GM19238 (cell line): ENCODE measurements at regions not wholly inside any gene's neighbourhood (a gene's known extent, or its start where the extent isn't known, plus 50 kb on each side); places are given as distances from the start of the nearest gene placed in this dataset.
"Not testable (repeated sequence)": the region's sequence is repeated elsewhere in the genome, so short reads cannot be mapped to it uniquely, and the experiment has no call there.

Experiments used
- DNase-seq: peaks from one replicate; pipeline ENCODE4 v3.0.0; 2011; ENCODE audit warnings: low spot score; ENCODE audit not compliant: insufficient read length

GRCh38 chr4:154907345-154908045 is 126.4 kb downstream of the RBM46 start:
- not testable (repeated sequence) for DNase-seq

- DNase-seq: no peak
These were observed 127.1 kb downstream of the RBM46 start for GRCh38 chr4:154908168-154908567.

- DNase-seq: no peak
These were observed 130.0 kb downstream of the RBM46 start for GRCh38 chr4:154911097-154911496.

- no peak for DNase-seq
These were observed 130.6 kb downstream of the RBM46 start for GRCh38 chr4:154911608-154912098.

GRCh38 chr4:154916068-154916467 is 135.0 kb downstream of the RBM46 start:
- no peak for DNase-seq

- DNase-seq: no peak
These were observed 146.1 kb downstream of the RBM46 start for GRCh38 chr4:154927126-154927680.

- no peak for DNase-seq
These were observed 147.7 kb downstream of the RBM46 start for GRCh38 chr4:154928640-154929257.

- no peak for DNase-seq
These were observed 155.8 kb downstream of the RBM46 start for GRCh38 chr4:154936873-154937272.

GRCh38 chr4:154939851-154940250 is 158.8 kb downstream of the RBM46 start:
- DNase-seq: no peak

GRCh38 chr4:154942176-154942575 is 161.1 kb downstream of the RBM46 start:
- DNase-seq: no peak

GRCh38 chr4:154944996-154945395 is 163.9 kb downstream of the RBM46 start:
- no peak for DNase-seq

- no peak for DNase-seq
These were observed 165.0 kb downstream of the RBM46 start for GRCh38 chr4:154946113-154946512.

- DNase-seq: no peak
These were observed 172.6 kb downstream of the RBM46 start for GRCh38 chr4:154953691-154954090.

- DNase-seq: no peak
These were observed 173.0 kb downstream of the RBM46 start for GRCh38 chr4:154954117-154954516.

- DNase-seq: no peak
These were observed 177.0 kb downstream of the RBM46 start for GRCh38 chr4:154958121-154958520.

- no peak for DNase-seq
These were observed 177.7 kb downstream of the RBM46 start for GRCh38 chr4:154958621-154959358.

GRCh38 chr4:154959756-154960155 is 178.7 kb downstream of the RBM46 start:
- no peak for DNase-seq

- no peak for DNase-seq
These were observed 179.4 kb downstream of the RBM46 start for GRCh38 chr4:154960476-154960875.

GRCh38 chr4:154961263-154961662 is 180.2 kb downstream of the RBM46 start:
- no peak for DNase-seq

- DNase-seq: no peak
These were observed 192.4 kb downstream of the RBM46 start for GRCh38 chr4:154973244-154974035.

GRCh38 chr4:154977228-154977627 is 196.2 kb downstream of the RBM46 start:
- no peak for DNase-seq
